IMR-90 (cell line): ENCODE measurements at regions not wholly inside any gene's neighbourhood (a gene's known extent, or its start where the extent isn't known, plus 50 kb on each side); places are given as distances from the start of the nearest gene placed in this dataset.

Experiments
- ATAC-seq: fragments of 200-7000 bp; cut with Tn5 transposase; 2 replicates; pipeline ENCODE4 v1.9.1; 2020; ENCODE audit warnings: low read depth, mild to moderate bottlenecking, moderate library complexity
- BruUV-seq: library from RNA; stranded (reverse); fragments of 400-500 nt; replicated peaks from 2 replicates; lab custom pipeline; 2021; lab: Mats Ljungman, UMichigan
- CTCF ChIA-PET: fragments of 300-600 bp; formaldehyde crosslinking; extraction: SDS; loops from one replicate; lab custom pipeline; 2021; ENCODE audit warnings: antibody characterized with exemption; lab: Yijun Ruan, JAX
- POLR2A ChIA-PET: fragments of 300-600 bp; sonication (Branson Sonifier 250); formaldehyde crosslinking; loops from one replicate; lab custom pipeline; 2022; ENCODE audit warnings: antibody characterized with exemption; ENCODE audit not compliant: unreplicated experiment; lab: Charles Lee
- DNase-seq: peaks from one replicate; pipeline ENCODE4 v3.0.0; 2013
- H2AFZ ChIP-seq: replicated peaks from 2 replicates; pipeline ENCODE3; 2013; ENCODE audit warnings: low read length, mild to moderate bottlenecking; ENCODE audit not compliant: poor library complexity
- H2AK5ac ChIP-seq: 2 replicates; pipeline ENCODE4 v1.6.1; 2013; ENCODE audit warnings: low read depth, low read length, inconsistent platforms
- H2AK9ac ChIP-seq: replicated peaks from 2 replicates; pipeline ENCODE3; 2013; ENCODE audit warnings: mild to moderate bottlenecking, low read depth, low read length, moderate library complexity; ENCODE audit not compliant: poor library complexity
- H2BK120ac ChIP-seq: 2 replicates; pipeline ENCODE4 v1.6.1; 2013; ENCODE audit warnings: low read depth, low read length, inconsistent platforms
- H2BK15ac ChIP-seq: 3 replicates; pipeline ENCODE4 v1.6.1; 2013; ENCODE audit warnings: low read depth, low read length, inconsistent platforms
- H2BK20ac ChIP-seq: 2 replicates; pipeline ENCODE4 v1.6.1; 2013; ENCODE audit warnings: low read depth, mild to moderate bottlenecking, inconsistent platforms, low read length, moderate library complexity
- H2BK5ac ChIP-seq: 2 replicates; pipeline ENCODE4 v1.6.1; 2013; ENCODE audit warnings: mild to moderate bottlenecking, low read depth, low read length, inconsistent platforms; ENCODE audit not compliant: poor library complexity, severe bottlenecking
- H3K14ac ChIP-seq: replicated peaks from 2 replicates; pipeline ENCODE4 v1.6.1; 2013; ENCODE audit warnings: low read depth, low read length, inconsistent platforms
- H3K18ac ChIP-seq: 2 replicates; pipeline ENCODE4 v1.6.1; 2013; ENCODE audit warnings: low read depth, low read length, control low read depth
- H3K23ac ChIP-seq: 2 replicates; pipeline ENCODE4 v1.6.1; 2013; ENCODE audit warnings: low read depth, low read length, inconsistent platforms
- H3K27ac ChIP-seq: 2 replicates; pipeline ENCODE4 v1.5.1; 2013; ENCODE audit warnings: mild to moderate bottlenecking, control low read depth, low read length; ENCODE audit not compliant: insufficient read depth
- H3K27me3 ChIP-seq: 2 replicates; pipeline ENCODE4 v1.6.1; 2013; ENCODE audit warnings: low read length; ENCODE audit not compliant: control insufficient read depth, insufficient read depth
- H3K36me3 ChIP-seq: 2 replicates; pipeline ENCODE4 v1.6.1; 2013; ENCODE audit warnings: low read length, mixed read lengths; ENCODE audit not compliant: control insufficient read depth, insufficient read depth
- H3K4ac ChIP-seq: 2 replicates; pipeline ENCODE4 v1.6.1; 2013; ENCODE audit warnings: low read depth, low read length, inconsistent platforms
- H3K4me1 ChIP-seq: 2 replicates; pipeline ENCODE4 v1.6.1; 2013; ENCODE audit warnings: low read length, mixed read lengths; ENCODE audit not compliant: control insufficient read depth, insufficient read depth
- H3K4me2 ChIP-seq: 2 replicates; pipeline ENCODE4 v1.6.1; 2013; ENCODE audit warnings: low read depth, mild to moderate bottlenecking, control low read depth, low read length, moderate library complexity
- H3K4me3 ChIP-seq: 2 replicates; pipeline ENCODE4 v1.5.1; 2013; ENCODE audit warnings: low read depth, mild to moderate bottlenecking, control low read depth, low read length, moderate library complexity; ENCODE audit not compliant: insufficient read depth
- H3K56ac ChIP-seq: 2 replicates; pipeline ENCODE4 v1.6.1; 2013; ENCODE audit warnings: low read length, inconsistent platforms; ENCODE audit not compliant: insufficient read depth; ENCODE audit errors: extremely low read depth
- H3K79me1 ChIP-seq, 2 experiments: 2 replicates each; pipeline ENCODE4 v1.6.1; 2013; ENCODE audit warnings: low read length in 2 of 2, inconsistent platforms in 1 of 2, low read depth in 1 of 2
- H3K9ac ChIP-seq: 2 replicates; pipeline ENCODE4 v1.6.1; 2013; ENCODE audit warnings: low read depth, low read length, control low read depth
- H3K9me1 ChIP-seq: 2 replicates; pipeline ENCODE4 v1.6.1; 2013; ENCODE audit warnings: low read length, inconsistent platforms; ENCODE audit not compliant: insufficient read depth
- H3K9me3 ChIP-seq: 2 replicates; pipeline ENCODE4 v1.6.1; 2013; ENCODE audit warnings: low read length; ENCODE audit not compliant: control insufficient read depth, insufficient read depth
- H4K20me1 ChIP-seq: 2 replicates; pipeline ENCODE4 v1.6.1; 2013; ENCODE audit warnings: low read length, inconsistent platforms; ENCODE audit not compliant: insufficient read depth
- H4K5ac ChIP-seq: 2 replicates; pipeline ENCODE4 v1.6.1; 2013; ENCODE audit warnings: mild to moderate bottlenecking, low read depth, low read length, control low read depth
- H4K8ac ChIP-seq, 2 experiments: 2 replicates each; pipeline ENCODE4 v1.6.1; 2013; ENCODE audit warnings: low read depth in 2 of 2, low read length in 2 of 2, control low read depth in 1 of 2, inconsistent platforms in 1 of 2
- H4K91ac ChIP-seq: 2 replicates; pipeline ENCODE4 v1.6.1; 2013; ENCODE audit warnings: low read depth, low read length, inconsistent platforms; ENCODE audit not compliant: insufficient read depth
- BHLHE40 ChIP-seq: fragments of 150-350 bp; IDR thresholded peaks from 2 replicates; pipeline ENCODE4 v1.6.1; 2016; ENCODE audit warnings: mild to moderate bottlenecking, low read depth, low read length
- CEBPB ChIP-seq: IDR thresholded peaks from 2 replicates; pipeline ENCODE4 v1.6.1; 2012; ENCODE audit warnings: low read depth, low read length, improper control_type of control experiment
- CHD1 ChIP-seq: IDR thresholded peaks from 2 replicates; pipeline ENCODE4 v1.6.1; 2012; ENCODE audit warnings: low read depth, low read length, improper control_type of control experiment
- FOS ChIP-seq: fragments of 150-350 bp; IDR thresholded peaks from 2 replicates; pipeline ENCODE4 v1.6.1; 2016; ENCODE audit warnings: low read depth, low read length
- MAFK ChIP-seq: IDR thresholded peaks from 2 replicates; pipeline ENCODE4 v1.6.1; 2012; ENCODE audit warnings: low read depth, low read length, improper control_type of control experiment
- MAZ ChIP-seq: IDR thresholded peaks from 2 replicates; pipeline ENCODE4 v1.6.1; 2012; ENCODE audit warnings: low read depth, mild to moderate bottlenecking, low read length, improper control_type of control experiment, moderate library complexity, borderline replicate concordance
- MXI1 ChIP-seq: IDR thresholded peaks from 2 replicates; pipeline ENCODE4 v1.6.1; 2012; ENCODE audit warnings: low read depth, mild to moderate bottlenecking, low read length, moderate library complexity, borderline replicate concordance
- NFE2L2 ChIP-seq: fragments of 150-350 bp; IDR thresholded peaks from 2 replicates; pipeline ENCODE4 v1.6.1; 2016; ENCODE audit warnings: low read depth, mild to moderate bottlenecking, low read length
- POLR2A ChIP-seq: IDR thresholded peaks from 2 replicates; pipeline ENCODE4 v1.6.1; 2012; ENCODE audit warnings: mild to moderate bottlenecking, low read depth, low read length
- RAD21 ChIP-seq: IDR thresholded peaks from 2 replicates; pipeline ENCODE4 v1.6.1; 2012; ENCODE audit warnings: low read length, improper control_type of control experiment
- RCOR1 ChIP-seq: IDR thresholded peaks from 2 replicates; pipeline ENCODE4 v1.6.1; 2012; ENCODE audit warnings: mild to moderate bottlenecking, low read length, improper control_type of control experiment; ENCODE audit not compliant: insufficient replicate concordance
- RFX5 ChIP-seq: IDR thresholded peaks from 2 replicates; pipeline ENCODE4 v1.8.0; 2012; ENCODE audit warnings: low read depth, mild to moderate bottlenecking, low read length, moderate library complexity
- SMC3 ChIP-seq: fragments of 150-350 bp; IDR thresholded peaks from 2 replicates; pipeline ENCODE4 v1.6.1; 2016; ENCODE audit warnings: low read depth, mild to moderate bottlenecking, antibody characterized with exemption, low read length, moderate library complexity
- dilution Hi-C: fragments of 300-500 bp; cut with HindIII; formaldehyde crosslinking; loops from one replicate; pipeline ENCODE4 v1.14.3; 2018; ENCODE audit warnings: low sequenced_read_pairs; ENCODE audit not compliant: unreplicated experiment
- in situ Hi-C: fragments of 300-500 bp; cut with MboI; formaldehyde crosslinking; loops from 3 replicates; pipeline ENCODE4 v1.14.3; 2019; ENCODE audit warnings: low sequenced_read_pairs, inconsistent platforms, mixed read lengths
- intact Hi-C: fragments of 100-400 bp; cut with micrococcal nuclease; formaldehyde crosslinking; loops from 2 replicates; pipeline ENCODE4 v1.10.0; 2022
- TF ChIP-seq, protein P1 (sequence below): fragments of 150-350 bp; IDR thresholded peaks from 2 replicates; pipeline ENCODE4 v1.6.1; 2017; ENCODE audit warnings: mild to moderate bottlenecking, antibody characterized with exemption, low read length, low read depth
- TF ChIP-seq, protein P2 (sequence below): conservative IDR thresholded peaks from 2 replicates; pipeline ENCODE4 v1.5.1; 2012; ENCODE audit warnings: mild to moderate bottlenecking, low read depth, low read length, improper control_type of control experiment
- TF ChIP-seq, protein P3 (sequence below): fragments of 150-350 bp; IDR thresholded peaks from 2 replicates; pipeline ENCODE4 v1.6.1; 2016; ENCODE audit warnings: low read depth, mild to moderate bottlenecking, low read length, moderate library complexity, borderline replicate concordance

DNA sequence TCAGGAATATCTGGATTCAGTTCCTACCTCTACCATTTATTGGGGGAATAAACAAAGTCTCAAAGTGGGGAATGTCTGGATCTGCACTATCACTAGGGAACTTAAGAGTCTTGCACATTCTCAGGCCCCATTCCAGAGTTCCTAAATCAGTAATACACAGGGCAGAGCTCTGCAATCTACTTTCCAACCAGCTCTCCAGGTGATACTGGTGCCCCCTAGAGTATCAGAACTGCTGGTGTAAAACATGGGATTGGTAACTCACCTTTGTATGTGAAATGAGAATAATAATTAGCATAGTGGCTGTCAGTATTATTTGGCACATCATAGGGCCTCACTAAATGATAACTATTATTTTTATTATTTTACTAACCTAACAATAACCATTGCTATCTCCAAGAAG lies 278.8 kb upstream of the IMPG1 start:
- Histone ChIP-seq H4K5ac (no peak overlapping the region), H2AFZ (no peak overlapping the region), H3K9ac (no peak overlapping the region), H2AK5ac (no peak overlapping the region), H2BK5ac (no peak overlapping the region), H4K20me1 (no peaks in the 10 kb centered on the region), H4K91ac (no peak overlapping the region), H3K4me1 (no peaks in the 10 kb centered on the region), H2BK120ac (no peak overlapping the region), H3K23ac (no peak overlapping the region), H4K8ac (no peak overlapping the region), H2BK15ac (no peak overlapping the region), H3K79me1 (no peaks in the 10 kb centered on the region), H3K9me1 (no peaks in the 10 kb centered on the region), H3K4ac (no peak overlapping the region), H3K4me2 (no peak overlapping the region), H3K4me3 (no peak overlapping the region), H3K14ac (no peak overlapping the region), H3K9me3 (peaks cover 3% of the 10 kb centered on the region; the same call in 1 of the 2 replicates), H3K27ac (no peak overlapping the region), H2AK9ac (no peak overlapping the region), H3K27me3 (no peaks in the 10 kb centered on the region), H2BK20ac (no peak overlapping the region), H3K56ac (no peak overlapping the region), H3K18ac (no peak overlapping the region), H3K36me3 (no peaks in the 10 kb centered on the region)
- ChIA-PET CTCF (no interaction called here), POLR2A (no interaction called here)
- dilution Hi-C loops (no loop called here), in situ Hi-C loops (no loop called here), intact Hi-C loops (no loop called here)
- no TSS peak for BruUV-seq
- ATAC-seq (no peak), DNase-seq (no peak)
- TF ChIP-seq, protein P1, sequence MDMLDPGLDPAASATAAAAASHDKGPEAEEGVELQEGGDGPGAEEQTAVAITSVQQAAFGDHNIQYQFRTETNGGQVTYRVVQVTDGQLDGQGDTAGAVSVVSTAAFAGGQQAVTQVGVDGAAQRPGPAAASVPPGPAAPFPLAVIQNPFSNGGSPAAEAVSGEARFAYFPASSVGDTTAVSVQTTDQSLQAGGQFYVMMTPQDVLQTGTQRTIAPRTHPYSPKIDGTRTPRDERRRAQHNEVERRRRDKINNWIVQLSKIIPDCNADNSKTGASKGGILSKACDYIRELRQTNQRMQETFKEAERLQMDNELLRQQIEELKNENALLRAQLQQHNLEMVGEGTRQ = no peak
- TF ChIP-seq, protein P2, sequence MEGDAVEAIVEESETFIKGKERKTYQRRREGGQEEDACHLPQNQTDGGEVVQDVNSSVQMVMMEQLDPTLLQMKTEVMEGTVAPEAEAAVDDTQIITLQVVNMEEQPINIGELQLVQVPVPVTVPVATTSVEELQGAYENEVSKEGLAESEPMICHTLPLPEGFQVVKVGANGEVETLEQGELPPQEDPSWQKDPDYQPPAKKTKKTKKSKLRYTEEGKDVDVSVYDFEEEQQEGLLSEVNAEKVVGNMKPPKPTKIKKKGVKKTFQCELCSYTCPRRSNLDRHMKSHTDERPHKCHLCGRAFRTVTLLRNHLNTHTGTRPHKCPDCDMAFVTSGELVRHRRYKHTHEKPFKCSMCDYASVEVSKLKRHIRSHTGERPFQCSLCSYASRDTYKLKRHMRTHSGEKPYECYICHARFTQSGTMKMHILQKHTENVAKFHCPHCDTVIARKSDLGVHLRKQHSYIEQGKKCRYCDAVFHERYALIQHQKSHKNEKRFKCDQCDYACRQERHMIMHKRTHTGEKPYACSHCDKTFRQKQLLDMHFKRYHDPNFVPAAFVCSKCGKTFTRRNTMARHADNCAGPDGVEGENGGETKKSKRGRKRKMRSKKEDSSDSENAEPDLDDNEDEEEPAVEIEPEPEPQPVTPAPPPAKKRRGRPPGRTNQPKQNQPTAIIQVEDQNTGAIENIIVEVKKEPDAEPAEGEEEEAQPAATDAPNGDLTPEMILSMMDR = no peak
- no peak for TF ChIP-seq CEBPB
- no peak for TF ChIP-seq MAZ
- TF ChIP-seq RCOR1 = no peak
- TF ChIP-seq BHLHE40 = no peak
- no peak for TF ChIP-seq RAD21
- no peak for TF ChIP-seq CHD1
- no peak for TF ChIP-seq FOS
- TF ChIP-seq MXI1 = no peak
- no peak for TF ChIP-seq NFE2L2
- no peak for TF ChIP-seq MAFK
- no peak for TF ChIP-seq POLR2A
- TF ChIP-seq RFX5 = no peak
- TF ChIP-seq, protein P3, sequence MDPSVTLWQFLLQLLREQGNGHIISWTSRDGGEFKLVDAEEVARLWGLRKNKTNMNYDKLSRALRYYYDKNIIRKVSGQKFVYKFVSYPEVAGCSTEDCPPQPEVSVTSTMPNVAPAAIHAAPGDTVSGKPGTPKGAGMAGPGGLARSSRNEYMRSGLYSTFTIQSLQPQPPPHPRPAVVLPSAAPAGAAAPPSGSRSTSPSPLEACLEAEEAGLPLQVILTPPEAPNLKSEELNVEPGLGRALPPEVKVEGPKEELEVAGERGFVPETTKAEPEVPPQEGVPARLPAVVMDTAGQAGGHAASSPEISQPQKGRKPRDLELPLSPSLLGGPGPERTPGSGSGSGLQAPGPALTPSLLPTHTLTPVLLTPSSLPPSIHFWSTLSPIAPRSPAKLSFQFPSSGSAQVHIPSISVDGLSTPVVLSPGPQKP = no peak
- TF ChIP-seq SMC3 = no peak
